Upper lobe of left lung (tissue), 4 donors: ENCODE measurements at regions not wholly inside any gene's neighbourhood (a gene's known extent, or its start where the extent isn't known, plus 50 kb on each side); places are given as distances from the start of the nearest gene placed in this dataset.

Source experiments
- CTCF ChIP-seq, 6 experiments: fragments of 450-650 bp in 4 of 6; fragments of 200-600 bp in 2 of 6; sonication (generic) in 2 of 6; IDR thresholded peaks; one replicate each; pipeline ENCODE4 v1.5.1; 2016 to 2019; ENCODE audit warnings: antibody characterized with exemption in 6 of 6
- EP300 ChIP-seq, 4 donors: sonication (generic); formaldehyde crosslinking; IDR thresholded peaks; one replicate each; pipeline ENCODE4 v1.5.1; 2017; ENCODE audit warnings: antibody characterized with exemption in 4 of 4, control low read depth in 2 of 4
- POLR2A ChIP-seq, 4 donors: fragments of 450-650 bp; IDR thresholded peaks; one replicate each; pipeline ENCODE4 v1.5.1; 2016 to 2017; ENCODE audit warnings: antibody characterized with exemption in 4 of 4, mild to moderate bottlenecking in 2 of 4
- POLR2AphosphoS5 ChIP-seq, 2 donors: sonication (generic); formaldehyde crosslinking; IDR thresholded peaks; one replicate each; pipeline ENCODE4 v1.5.1; 2017; ENCODE audit warnings: antibody characterized with exemption in 2 of 2

GRCh38 chr2:204315236-204315662 lies 230.0 kb upstream of the PARD3B start:
- TF ChIP-seq POLR2AphosphoS5 (IDR thresholded peaks at IDR 0.05), result no peak
- TF ChIP-seq CTCF (IDR thresholded peaks at IDR 0.05), result no peak
- no peak for TF ChIP-seq POLR2A (IDR thresholded peaks at IDR 0.05)
- TF ChIP-seq EP300 (IDR thresholded peaks at IDR 0.05), result no peak
